Natural killer cell (primary cell): ENCODE measurements at regions not wholly inside any gene's neighbourhood (a gene's known extent, or its start where the extent isn't known, plus 50 kb on each side); places are given as distances from the start of the nearest gene placed in this dataset.

Experiments used
- ATAC-seq, 3 donors: fragments of 150-1000 bp in 2 of 3; fragments of 200-7000 bp in 1 of 3; cut with Tn5 transposase; 1 replicate in 1 of 3; 2 replicates in 2 of 3; pipeline ENCODE4 v1.10.0; 2021; ENCODE audit warnings: mild to moderate bottlenecking in 2 of 3, moderate library complexity in 2 of 3
- DNase-seq, 2 donors: peaks; one replicate each; pipeline versions ENCODE4 v3.0.0 to v3.0.0-alpha.2; 2013 to 2021; ENCODE audit warnings: mixed read lengths in 1 of 2
- H3K27ac ChIP-seq: one replicate; pipeline ENCODE4 v1.5.1; 2013; ENCODE audit warnings: mild to moderate bottlenecking, low read length
- H3K27me3 ChIP-seq: one replicate; pipeline ENCODE4 v1.6.1; 2013; ENCODE audit warnings: low read length; ENCODE audit not compliant: control insufficient read depth, insufficient read depth
- H3K36me3 ChIP-seq: one replicate; pipeline ENCODE4 v1.6.1; 2013; ENCODE audit warnings: low read length; ENCODE audit not compliant: control insufficient read depth, insufficient read depth
- H3K4me1 ChIP-seq: one replicate; pipeline ENCODE4 v1.6.1; 2013; ENCODE audit warnings: low read length; ENCODE audit not compliant: control insufficient read depth, insufficient read depth
- H3K4me3 ChIP-seq: one replicate; pipeline ENCODE4 v1.5.1; 2013; ENCODE audit warnings: low read length
- H3K9me3 ChIP-seq: one replicate; pipeline ENCODE4 v1.6.1; 2013; ENCODE audit warnings: low read length; ENCODE audit not compliant: control insufficient read depth, insufficient read depth
- H3K27ac Mint-ChIP-seq, 2 donors: one replicate each; pipeline ENCODE4 v1.8.0; 2022; ENCODE audit warnings: mild to moderate bottlenecking in 2 of 2, mixed read lengths in 2 of 2, moderate library complexity in 1 of 2
- H3K27me3 Mint-ChIP-seq, 2 donors: one replicate each; pipeline ENCODE4 v1.8.0; 2022; ENCODE audit warnings: low read depth in 2 of 2, mixed read lengths in 2 of 2
- H3K36me3 Mint-ChIP-seq: one replicate; pipeline ENCODE4 v1.8.0; 2022; ENCODE audit warnings: mixed read lengths
- H3K4me1 Mint-ChIP-seq, 2 donors: one replicate each; pipeline ENCODE4 v1.8.0; 2022; ENCODE audit warnings: mixed read lengths in 2 of 2
- H3K4me3 Mint-ChIP-seq: one replicate; pipeline ENCODE4 v1.8.0; 2022; ENCODE audit warnings: mild to moderate bottlenecking, moderate library complexity, mixed read lengths
- H3K9me3 Mint-ChIP-seq, 2 donors: one replicate each; pipeline ENCODE4 v1.8.0; 2022; ENCODE audit warnings: mixed read lengths in 2 of 2
- CTCF ChIP-seq: fragments of 200-600 bp; IDR thresholded peaks from one replicate; pipeline ENCODE4 v1.8.0; 2022; ENCODE audit warnings: antibody characterized with exemption
- WGBS: methylation state at CpG from one replicate; pipeline ENCODE4 v1.1.7; 2013; ENCODE audit warnings: missing lambda C conversion rate; ENCODE audit not compliant: insufficient coverage; 5-methylcytosine and 5-hydroxymethylcytosine counted together
- intact Hi-C: fragments of 100-400 bp; cut with micrococcal nuclease; formaldehyde crosslinking; loops from one replicate; pipeline ENCODE4 v1.14.2; 2022

- Histone ChIP-seq H3K27ac (no peak overlapping the region), H3K4me3 (no peak overlapping the region), H3K27me3 (peaks cover 2% of the 10 kb centered on the region), H3K9me3 (no peaks in the 10 kb centered on the region), H3K36me3 (no peaks in the 10 kb centered on the region), H3K4me1 (no peaks in the 10 kb centered on the region)
- peaks cover 19 to 54% of the 10 kb centered on the region in 2 donors for H3K27me3 Mint-ChIP-seq
- intact Hi-C loops: no loop called here
- no peak overlapping the region for H3K27ac Mint-ChIP-seq
- H3K4me3 Mint-ChIP-seq: no peak overlapping the region
- no peak for ATAC-seq
- WGBS: no CpG with 5 or more reads among the region's 1 CpG
- H3K9me3 Mint-ChIP-seq: peaks cover 3% of the 10 kb centered on the region in 2 donors
- no peak for TF ChIP-seq CTCF
- no peak for DNase-seq
- H3K36me3 Mint-ChIP-seq: no peaks in the 10 kb centered on the region
- no peaks in the 10 kb centered on the region for H3K4me1 Mint-ChIP-seq
These were observed 92.0 kb upstream of the SCEL start for GRCh38 chr13:77443511-77443910.

- Histone ChIP-seq H3K4me3 (no peak overlapping the region), H3K27ac (no peak overlapping the region), H3K36me3 (no peaks in the 10 kb centered on the region), H3K4me1 (no peaks in the 10 kb centered on the region), H3K9me3 (no peaks in the 10 kb centered on the region), H3K27me3 (no peaks in the 10 kb centered on the region)
- Mint-ChIP-seq H3K36me3 (no peaks in the 10 kb centered on the region), H3K27me3 (peaks cover 16 to 41% of the 10 kb centered on the region in 2 donors), H3K9me3 (peaks cover 3% of the 10 kb centered on the region in 2 donors), H3K4me1 (no peaks in the 10 kb centered on the region), H3K27ac (no peak overlapping the region), H3K4me3 (no peak overlapping the region)
- intact Hi-C loops: no loop called here
- 95% methylated on average over 2 of the region's 2 CpGs for WGBS
- no peak for TF ChIP-seq CTCF
- ATAC-seq (no peak), DNase-seq (no peak)
These were observed 98.2 kb upstream of the SCEL start for GRCh38 chr13:77437267-77437666.

DNA sequence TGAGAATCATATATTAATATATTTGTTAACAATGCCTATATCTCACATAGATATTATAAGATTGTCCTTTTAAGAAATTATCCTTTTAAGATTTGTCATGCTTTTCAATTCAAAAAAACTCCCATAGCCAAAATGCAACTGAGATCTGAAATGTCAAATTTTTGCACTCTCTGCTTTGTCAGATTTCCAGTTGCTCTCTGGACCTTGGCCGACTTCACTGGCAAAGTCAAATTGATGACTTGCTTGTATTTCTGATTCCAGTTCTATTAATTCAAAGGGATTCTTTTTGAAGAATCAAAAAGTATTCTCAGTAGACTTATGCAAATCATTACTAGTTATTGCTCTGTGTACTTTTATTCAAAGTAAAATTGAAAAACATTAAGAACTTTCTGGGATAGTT, 101.2 kb upstream of the SCEL start:
- Histone ChIP-seq H3K36me3 (no peaks in the 10 kb centered on the region), H3K27me3 (no peaks in the 10 kb centered on the region), H3K4me3 (no peak overlapping the region), H3K27ac (no peak overlapping the region), H3K9me3 (no peaks in the 10 kb centered on the region), H3K4me1 (no peaks in the 10 kb centered on the region)
- Mint-ChIP-seq H3K9me3 (peaks cover 1% of the 10 kb centered on the region in 2 donors), H3K4me1 (no peaks in the 10 kb centered on the region), H3K27ac (no peak overlapping the region), H3K27me3 (peaks cover 10 to 20% of the 10 kb centered on the region in 2 donors), H3K4me3 (no peak overlapping the region), H3K36me3 (no peaks in the 10 kb centered on the region)
- intact Hi-C loops: no loop called here
- TF ChIP-seq CTCF: no peak
- no peak for ATAC-seq
- WGBS: 69% methylated on average over 1 of the region's 1 CpG
- DNase-seq: no peak

DNA sequence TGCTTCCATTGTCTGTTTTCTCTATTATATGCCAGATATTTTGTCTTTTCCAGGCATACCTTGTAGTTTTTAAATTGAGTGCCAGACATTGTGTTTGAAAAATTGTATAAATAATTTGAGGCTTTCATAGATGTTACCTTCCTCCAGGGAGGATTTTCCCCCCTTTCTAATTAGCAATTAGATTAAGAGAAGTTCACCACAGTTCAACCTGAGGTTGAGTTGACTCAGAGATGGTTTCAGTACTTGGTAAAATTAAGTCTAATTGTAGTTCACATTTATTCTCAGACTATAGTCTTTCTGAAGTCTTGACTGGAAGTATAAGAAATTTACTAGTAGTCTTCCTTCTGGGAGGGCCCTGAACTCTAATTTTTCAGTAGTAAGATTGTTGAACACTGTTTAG, 104.1 kb upstream of the SCEL start:
- intact Hi-C loops: no loop called here
- no peaks in the 10 kb centered on the region for H3K36me3 ChIP-seq
- no peak overlapping the region for H3K4me3 Mint-ChIP-seq
- no peak overlapping the region for H3K27ac Mint-ChIP-seq
- H3K9me3 Mint-ChIP-seq: no peaks in the 10 kb centered on the region
- no peaks in the 10 kb centered on the region for H3K36me3 Mint-ChIP-seq
- ATAC-seq (no peak), DNase-seq (no peak)
- H3K27me3 ChIP-seq: no peaks in the 10 kb centered on the region
- H3K4me1 ChIP-seq: no peaks in the 10 kb centered on the region
- TF ChIP-seq CTCF: no peak
- H3K4me1 Mint-ChIP-seq: no peaks in the 10 kb centered on the region
- no peak overlapping the region for H3K4me3 ChIP-seq
- peaks cover 7 to 13% of the 10 kb centered on the region in 2 donors for H3K27me3 Mint-ChIP-seq
- no peak overlapping the region for H3K27ac ChIP-seq
- no peaks in the 10 kb centered on the region for H3K9me3 ChIP-seq
